Esophagus squamous epithelium (tissue), 5 donors: ENCODE measurements at regions not wholly inside any gene's neighbourhood (a gene's known extent, or its start where the extent isn't known, plus 50 kb on each side); places are given as distances from the start of the nearest gene placed in this dataset.
"Not testable (repeated sequence)": the region's sequence is repeated elsewhere in the genome, so short reads cannot be mapped to it uniquely, and the experiment has no call there.

Experiments
- DNase-seq: peaks from one replicate; lab custom pipeline; 2025; lab: John Stamatoyannopoulos, UW
- H3K27ac ChIP-seq, 4 donors: fragments of 200-600 bp; sonication (generic); one replicate each; pipeline ENCODE4 v1.5.1; 2016 to 2019; ENCODE audit warnings: mild to moderate bottlenecking in 1 of 4
- H3K27me3 ChIP-seq, 4 donors: fragments of 200-600 bp; sonication (generic); 1 replicate in 3 of 4; 2 replicates in 1 of 4; pipeline versions ENCODE4 v1.5.1 to v1.6.0; 2017 to 2021; ENCODE audit warnings: antibody characterized with exemption in 1 of 4
- H3K36me3 ChIP-seq, 3 donors: fragments of 200-600 bp; sonication (generic); one replicate each; pipeline ENCODE4 v1.5.1; 2016 to 2019
- H3K4me1 ChIP-seq, 3 donors: fragments of 200-600 bp; sonication (generic); one replicate each; pipeline ENCODE4 v1.5.1; 2017 to 2019
- H3K4me3 ChIP-seq, 4 donors: fragments of 200-600 bp; sonication (generic); 1 replicate in 3 of 4; 2 replicates in 1 of 4; pipeline ENCODE4 v1.5.1; 2016 to 2019; ENCODE audit warnings: mild to moderate bottlenecking in 2 of 4, moderate library complexity in 1 of 4
- H3K9me3 ChIP-seq, 3 donors: fragments of 200-600 bp; sonication (generic); one replicate each; pipeline ENCODE4 v1.5.1; 2016 to 2019
- POLR2A ChIP-seq, 4 donors: fragments of 450-650 bp; IDR thresholded peaks; one replicate each; pipeline ENCODE4 v1.6.1; 2017; ENCODE audit warnings: antibody characterized with exemption in 4 of 4, mild to moderate bottlenecking in 4 of 4, moderate library complexity in 3 of 4
- WGBS, 2 donors: methylation state at CpG; one replicate each; pipeline ENCODE4 v1.1.5; 2018; 5-methylcytosine and 5-hydroxymethylcytosine counted together
- intact Hi-C: fragments of 100-400 bp; cut with DNase I; formaldehyde crosslinking; loops from one replicate; pipeline ENCODE4 v1.15.0; 2022
- TF ChIP-seq, protein P1 (sequence below), 6 experiments: fragments of 450-650 bp in 4 of 6; fragments of 200-600 bp in 2 of 6; sonication (generic) in 2 of 6; IDR thresholded peaks; one replicate each; pipeline ENCODE4 v1.5.1; 2016 to 2019; ENCODE audit warnings: antibody characterized with exemption in 6 of 6, mild to moderate bottlenecking in 4 of 6, moderate library complexity in 4 of 6
- donor health status: DM: yes; HTN: yes; CAD: no.

- Histone ChIP-seq H3K27ac (no peak overlapping the region), H3K27me3 (no peaks in the 10 kb centered on the region), H3K9me3 (no peaks in the 10 kb centered on the region), H3K36me3 (no peaks in the 10 kb centered on the region), H3K4me1 (peaks cover 0 to 6% (median 0%) of the 10 kb centered on the region in 3 donors), H3K4me3 (no peak overlapping the region)
- DNase-seq, result no peak
- WGBS, 2 donors, result 32 to 43% methylated on average over 1 of the region's 1 CpG
- intact Hi-C loops, result no loop called here
- TF ChIP-seq, protein P1, sequence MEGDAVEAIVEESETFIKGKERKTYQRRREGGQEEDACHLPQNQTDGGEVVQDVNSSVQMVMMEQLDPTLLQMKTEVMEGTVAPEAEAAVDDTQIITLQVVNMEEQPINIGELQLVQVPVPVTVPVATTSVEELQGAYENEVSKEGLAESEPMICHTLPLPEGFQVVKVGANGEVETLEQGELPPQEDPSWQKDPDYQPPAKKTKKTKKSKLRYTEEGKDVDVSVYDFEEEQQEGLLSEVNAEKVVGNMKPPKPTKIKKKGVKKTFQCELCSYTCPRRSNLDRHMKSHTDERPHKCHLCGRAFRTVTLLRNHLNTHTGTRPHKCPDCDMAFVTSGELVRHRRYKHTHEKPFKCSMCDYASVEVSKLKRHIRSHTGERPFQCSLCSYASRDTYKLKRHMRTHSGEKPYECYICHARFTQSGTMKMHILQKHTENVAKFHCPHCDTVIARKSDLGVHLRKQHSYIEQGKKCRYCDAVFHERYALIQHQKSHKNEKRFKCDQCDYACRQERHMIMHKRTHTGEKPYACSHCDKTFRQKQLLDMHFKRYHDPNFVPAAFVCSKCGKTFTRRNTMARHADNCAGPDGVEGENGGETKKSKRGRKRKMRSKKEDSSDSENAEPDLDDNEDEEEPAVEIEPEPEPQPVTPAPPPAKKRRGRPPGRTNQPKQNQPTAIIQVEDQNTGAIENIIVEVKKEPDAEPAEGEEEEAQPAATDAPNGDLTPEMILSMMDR (IDR thresholded peaks at IDR 0.05), result no peak
- no peak for TF ChIP-seq POLR2A (IDR thresholded peaks at IDR 0.05)
These were observed 477.0 kb upstream of the LRRC7 start for GRCh38 chr1:69090752-69091151.

DNA sequence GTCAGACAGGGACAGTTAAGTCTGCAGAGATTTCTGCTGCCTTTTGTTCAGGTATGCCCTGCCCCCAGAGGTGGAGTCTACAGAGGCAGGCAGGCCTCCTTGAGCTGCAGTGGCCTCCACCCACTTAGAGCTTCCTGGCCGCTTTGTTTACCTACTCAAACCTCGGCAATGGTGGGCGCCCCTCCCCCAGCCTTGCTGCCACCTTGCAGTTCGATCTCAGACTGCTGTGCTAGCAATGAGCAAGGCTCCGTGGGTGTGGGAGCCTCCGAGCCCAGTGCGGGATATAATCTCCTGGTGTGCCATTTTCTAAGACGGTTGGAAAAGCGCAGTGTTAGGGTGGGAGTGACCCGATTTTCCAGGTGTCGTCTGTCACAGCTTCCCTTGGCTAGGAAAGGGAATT is 465.7 kb upstream of the LRRC7 start:
- H3K27ac ChIP-seq, intact Hi-C loops, H3K36me3 ChIP-seq, DNase-seq, H3K9me3 ChIP-seq, H3K4me1 ChIP-seq, H3K4me3 ChIP-seq, H3K27me3 ChIP-seq: not testable (repeated sequence)
- 89% methylated on average over 9 of the region's 11 CpGs; no CpG with 5 or more reads in 1 of the 2 donors for WGBS, 2 donors

DNA sequence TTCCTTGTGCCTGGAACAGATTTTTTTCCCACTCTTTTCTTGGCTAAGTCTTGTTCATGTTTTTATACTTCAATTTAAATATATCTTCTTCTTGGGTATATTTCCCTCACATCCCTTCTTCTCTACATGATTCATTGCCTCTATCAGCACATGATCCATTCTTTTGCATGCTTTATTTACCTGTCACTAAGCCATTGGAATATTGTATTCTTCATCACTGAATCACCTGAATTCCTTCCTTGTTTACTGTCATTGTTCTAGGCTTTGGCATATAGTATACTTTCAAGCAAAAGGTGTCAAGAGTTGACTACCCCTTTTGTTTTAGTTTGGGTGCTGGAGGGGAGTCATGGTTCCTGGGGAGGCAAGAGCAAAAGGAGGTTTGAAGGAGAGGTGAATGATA is 464.5 kb upstream of the LRRC7 start:
- H3K9me3 ChIP-seq, result no peaks in the 10 kb centered on the region
- intact Hi-C loops, result no loop called here
- TF ChIP-seq, protein P1 (IDR thresholded peaks at IDR 0.05), result no peak
- no peak for TF ChIP-seq POLR2A (IDR thresholded peaks at IDR 0.05)
- no peak overlapping the region for H3K27ac ChIP-seq
- no peak for DNase-seq
- peaks cover 0 to 7% (median 0%) of the 10 kb centered on the region in 3 donors for H3K4me1 ChIP-seq
- H3K27me3 ChIP-seq, result no peaks in the 10 kb centered on the region
- no peak overlapping the region for H3K4me3 ChIP-seq
- no peaks in the 10 kb centered on the region for H3K36me3 ChIP-seq

DNA sequence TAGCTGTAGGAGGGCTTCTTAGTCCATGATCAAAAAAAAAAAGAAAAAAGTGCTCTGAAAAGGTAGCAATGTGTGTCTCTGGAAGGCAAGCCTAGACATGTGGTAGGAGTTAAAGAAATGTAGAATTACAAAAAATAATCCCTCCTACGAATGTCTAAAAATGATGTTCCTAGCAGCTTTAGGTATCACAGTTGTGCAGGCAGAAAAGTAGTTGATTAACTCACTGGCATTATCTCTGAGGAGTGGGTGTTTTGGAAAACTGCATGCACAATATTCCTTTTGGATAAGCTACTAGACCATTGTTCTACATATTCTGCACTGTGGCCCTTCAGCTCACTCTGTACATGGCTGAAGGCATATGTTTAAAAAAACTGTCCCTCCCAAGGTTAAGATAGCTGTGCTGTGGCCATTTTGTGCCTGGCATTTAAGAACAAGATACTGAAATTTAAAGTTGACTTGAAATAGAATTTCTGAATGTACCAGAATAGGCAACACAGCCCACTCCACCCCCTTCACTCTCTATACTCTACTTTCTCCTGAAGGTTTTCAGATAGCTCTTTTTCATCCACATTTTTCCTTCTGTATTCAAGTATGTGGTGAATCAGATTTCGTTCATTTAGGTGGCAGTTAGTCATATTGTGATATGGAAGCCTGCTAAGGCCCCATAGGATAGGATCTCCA is 463.9 kb upstream of the LRRC7 start:
- no peaks in the 10 kb centered on the region for H3K9me3 ChIP-seq
- no peak for DNase-seq
- TF ChIP-seq, protein P1 (IDR thresholded peaks at IDR 0.05), result no peak
- TF ChIP-seq POLR2A (IDR thresholded peaks at IDR 0.05), result no peak
- peaks cover 0 to 7% (median 0%) of the 10 kb centered on the region in 3 donors for H3K4me1 ChIP-seq
- no peak overlapping the region for H3K4me3 ChIP-seq
- intact Hi-C loops, result no loop called here
- H3K27me3 ChIP-seq, result no peaks in the 10 kb centered on the region
- 36 to 53% methylated on average over 2 of the region's 2 CpGs for WGBS, 2 donors
- no peaks in the 10 kb centered on the region for H3K36me3 ChIP-seq
- H3K27ac ChIP-seq, result no peak overlapping the region

GRCh38 chr1:69104894-69105293 is 462.8 kb upstream of the LRRC7 start:
- Histone ChIP-seq H3K4me1 (peaks cover 0 to 16% (median 0%) of the 10 kb centered on the region in 3 donors), H3K4me3 (no peak overlapping the region), H3K9me3 (no peaks in the 10 kb centered on the region), H3K27ac (no peak overlapping the region), H3K27me3 (no peaks in the 10 kb centered on the region), H3K36me3 (no peaks in the 10 kb centered on the region)
- intact Hi-C loops, result no loop called here
- no peak for DNase-seq
- TF ChIP-seq, protein P1 (IDR thresholded peaks at IDR 0.05), result no peak
- no peak for TF ChIP-seq POLR2A (IDR thresholded peaks at IDR 0.05)

DNA sequence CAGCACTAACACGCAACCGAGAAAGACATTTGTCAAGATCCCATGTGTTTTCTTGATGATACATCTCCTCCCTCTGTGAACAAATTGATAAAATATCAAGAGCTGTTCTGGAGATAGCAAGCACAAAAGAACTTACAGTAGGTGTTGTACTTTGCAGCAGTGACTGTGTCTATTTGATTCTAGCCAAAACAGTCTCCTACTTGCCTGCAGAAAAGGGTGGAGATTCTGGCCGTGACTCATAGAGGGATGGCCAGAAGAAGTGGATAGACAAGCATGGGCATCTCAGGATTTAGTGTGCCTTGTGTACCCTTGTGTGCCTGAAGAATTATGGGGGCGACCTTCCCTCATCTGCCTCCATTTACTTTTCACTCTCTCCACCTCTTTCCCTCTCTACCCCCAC is 458.4 kb upstream of the LRRC7 start:
- 44 to 52% methylated on average over 4 of the region's 4 CpGs for whole genome bisulfite sequencing, 2 donors
- no peak overlapping the region for H3K4me3 ChIP-seq
- TF ChIP-seq, protein P1 (IDR thresholded peaks at IDR 0.05), result no peak
- no peak for TF ChIP-seq POLR2A (IDR thresholded peaks at IDR 0.05)
- no peaks in the 10 kb centered on the region for H3K9me3 ChIP-seq
- no peak overlapping the region for H3K27ac ChIP-seq
- no peaks in the 10 kb centered on the region for H3K36me3 ChIP-seq
- DNase-seq, result no peak
- intact Hi-C loops, result no loop called here
- H3K27me3 ChIP-seq, result no peaks in the 10 kb centered on the region
- H3K4me1 ChIP-seq, result peaks cover 0 to 8% (median 0%) of the 10 kb centered on the region in 3 donors
